ENCODE measurements at regions not wholly inside any gene's neighbourhood (a gene's known extent, or its start where the extent isn't known, plus 50 kb on each side); places are given as distances from the start of the nearest gene placed in this dataset.

- TF ChIP-seq POLR2A (IDR thresholded peaks at IDR 0.05; ENCODE audit: low read depth, low read length) (no peak), SPI1 (IDR thresholded peaks at IDR 0.05; ENCODE audit: low read depth, low read length) (no peak), POLR2AphosphoS5 (IDR thresholded peaks at IDR 0.05; ENCODE audit: low read depth, low read length) (no peak), TAF1 (IDR thresholded peaks at IDR 0.05; ENCODE audit: low read depth, low read length) (no peak), PAX5 (IDR thresholded peaks at IDR 0.05; ENCODE audit: insufficient read depth, low read length, severe bottlenecking) (no peak), POU2F2 (IDR thresholded peaks at IDR 0.05; ENCODE audit: low read depth, low read length) (no peak)
Measured at GRCh38 chr1:193929374-193930033, 743.1 kb upstream of the B3GALT2 start.
